SK-N-SH (cell line): ENCODE measurements at regions not wholly inside any gene's neighbourhood (a gene's known extent, or its start where the extent isn't known, plus 50 kb on each side); places are given as distances from the start of the nearest gene placed in this dataset.

Source experiments
- CTCF ChIA-PET: fragments of 300-600, 350-600 bp; formaldehyde crosslinking; extraction: SDS; loops from one replicate; lab custom pipeline; 2021; lab: Yijun Ruan, JAX
- POLR2A ChIA-PET: fragments of 350-600 bp; sonication (Branson Sonifier 250); formaldehyde crosslinking; extraction: SDS; loops from one replicate; lab custom pipeline; 2020; ENCODE audit warnings: antibody characterized with exemption, inconsistent platforms; lab: Yijun Ruan, JAX
- DNase-seq: peaks from one replicate; pipeline ENCODE4 v3.0.0; 2012
- H2AFZ ChIP-seq: fragments of 200-600 bp; sonication (generic); 2 replicates; pipeline ENCODE4 v1.8.1; 2016; ENCODE audit warnings: antibody characterized with exemption, mild to moderate bottlenecking, low read depth
- H3F3A ChIP-seq: fragments of 200-600 bp; sonication (generic); replicated peaks from 2 replicates; pipeline ENCODE3; 2016; ENCODE audit warnings: antibody characterized with exemption, mild to moderate bottlenecking; ENCODE audit not compliant: insufficient read depth
- H3K27ac ChIP-seq, 2 experiments: fragments of 200-500 bp in 1 of 2; fragments of 200-600 bp in 1 of 2; sonication (Bioruptor generic) in 1 of 2; sonication (generic), shearing (Covaris generic) in 1 of 2; 2 replicates each; pipeline versions ENCODE4 v1.5.1 to v1.6.1; 2014 to 2016; ENCODE audit warnings: low read depth in 2 of 2, inconsistent platforms in 1 of 2, low read length in 1 of 2, mild to moderate bottlenecking in 1 of 2, mixed read lengths in 1 of 2
- H3K27me3 ChIP-seq: fragments of 200-600 bp; sonication (generic), shearing (Covaris generic); 2 replicates; pipeline ENCODE4 v1.6.1; 2016; ENCODE audit warnings: mixed run types; ENCODE audit not compliant: insufficient read depth
- H3K36me3 ChIP-seq, 2 experiments: fragments of 200-500 bp in 1 of 2; fragments of 200-600 bp in 1 of 2; sonication (Bioruptor generic) in 1 of 2; sonication (generic) in 1 of 2; replicated peaks in 1 of 2; 2 replicates each; pipeline versions ENCODE3 to v1.5.1; 2014 to 2016; ENCODE audit warnings: low read length in 1 of 2, mild to moderate bottlenecking in 1 of 2; ENCODE audit not compliant: insufficient read depth in 2 of 2, control insufficient read depth in 1 of 2
- H3K4me1 ChIP-seq, 2 experiments: fragments of 200-500 bp in 1 of 2; fragments of 200-600 bp in 1 of 2; sonication (Bioruptor generic) in 1 of 2; sonication (generic), shearing (Covaris generic) in 1 of 2; 2 replicates each; pipeline versions ENCODE4 v1.5.1 to v1.6.1; 2014 to 2016; ENCODE audit warnings: low read depth in 1 of 2, low read length in 1 of 2, mixed run types in 1 of 2; ENCODE audit not compliant: insufficient read depth in 2 of 2, control insufficient read depth in 1 of 2
- H3K4me2 ChIP-seq: fragments of 200-600 bp; sonication (generic), shearing (Covaris generic); 2 replicates; pipeline ENCODE4 v1.6.1; 2017; ENCODE audit warnings: mixed run types
- H3K4me3 ChIP-seq, 2 experiments: fragments of 200-500 bp in 1 of 2; fragments of 200-600 bp in 1 of 2; sonication (Bioruptor generic) in 1 of 2; sonication (generic), shearing (Covaris generic) in 1 of 2; 2 replicates each; pipeline versions ENCODE4 v1.5.1 to v1.8.1; 2014 to 2016; ENCODE audit warnings: low read depth in 2 of 2, inconsistent platforms in 1 of 2, low read length in 1 of 2, mild to moderate bottlenecking in 1 of 2, mixed read lengths in 1 of 2, moderate library complexity in 1 of 2
- H3K79me2 ChIP-seq: fragments of 200-600 bp; sonication (generic); 2 replicates; pipeline ENCODE4 v1.8.1; 2017; ENCODE audit warnings: mild to moderate bottlenecking; ENCODE audit not compliant: insufficient read depth
- H3K9ac ChIP-seq: fragments of 200-600 bp; sonication (generic); 2 replicates; pipeline ENCODE4 v1.6.1; 2017; ENCODE audit warnings: mixed run types
- H3K9me2 ChIP-seq: fragments of 200-600 bp; sonication (generic); 2 replicates; pipeline ENCODE4 v1.6.1; 2017; ENCODE audit warnings: mixed run types
- H3K9me3 ChIP-seq: fragments of 200-600 bp; sonication (generic); 2 replicates; pipeline ENCODE4 v1.6.1; 2017; ENCODE audit warnings: mixed run types, mild to moderate bottlenecking, moderate library complexity
- H4K20me1 ChIP-seq: fragments of 200-600 bp; sonication (generic); 2 replicates; pipeline ENCODE4 v1.6.1; 2017; ENCODE audit warnings: mild to moderate bottlenecking, mixed run types; ENCODE audit not compliant: insufficient read depth
- CHD2 ChIP-seq: fragments of 150-350 bp; IDR thresholded peaks from 2 replicates; pipeline ENCODE4 v1.6.1; 2018; ENCODE audit warnings: low read length; ENCODE audit not compliant: partially characterized antibody
- FOSL2 ChIP-seq: IDR thresholded peaks from 2 replicates; pipeline ENCODE4 v1.4.0; 2012; ENCODE audit warnings: low read depth, mild to moderate bottlenecking, moderate library complexity, borderline replicate concordance
- FOXM1 ChIP-seq: IDR thresholded peaks from 2 replicates; pipeline ENCODE4 v1.4.0; 2012; ENCODE audit warnings: low read depth, mild to moderate bottlenecking
- JUND ChIP-seq: IDR thresholded peaks from 2 replicates; pipeline ENCODE4 v1.4.0; 2012
- NRF1 ChIP-seq: IDR thresholded peaks from 2 replicates; pipeline ENCODE4 v1.6.1; 2012; ENCODE audit warnings: low read depth, mild to moderate bottlenecking, low read length
- RXRA ChIP-seq: IDR thresholded peaks from 2 replicates; pipeline ENCODE4 v1.4.0; 2012; ENCODE audit warnings: low read depth, mild to moderate bottlenecking, borderline replicate concordance
- WGBS: methylation state at CpG from one replicate; pipeline ENCODE4 v1.1.6; 2017; ENCODE audit warnings: low lambda C conversion rate; 5-methylcytosine and 5-hydroxymethylcytosine counted together
- TF ChIP-seq, protein P1 (sequence below): fragments of 150-350 bp; IDR thresholded peaks from 2 replicates; pipeline ENCODE4 v1.6.1; 2017; ENCODE audit warnings: antibody characterized with exemption, low read length, low read depth, borderline replicate concordance
- TF ChIP-seq, protein P2 (sequence below): fragments of 200-600 bp; sonication (generic); IDR thresholded peaks from 2 replicates; pipeline ENCODE4 v1.6.1; 2017; ENCODE audit warnings: antibody characterized with exemption, mild to moderate bottlenecking, moderate library complexity

DNA sequence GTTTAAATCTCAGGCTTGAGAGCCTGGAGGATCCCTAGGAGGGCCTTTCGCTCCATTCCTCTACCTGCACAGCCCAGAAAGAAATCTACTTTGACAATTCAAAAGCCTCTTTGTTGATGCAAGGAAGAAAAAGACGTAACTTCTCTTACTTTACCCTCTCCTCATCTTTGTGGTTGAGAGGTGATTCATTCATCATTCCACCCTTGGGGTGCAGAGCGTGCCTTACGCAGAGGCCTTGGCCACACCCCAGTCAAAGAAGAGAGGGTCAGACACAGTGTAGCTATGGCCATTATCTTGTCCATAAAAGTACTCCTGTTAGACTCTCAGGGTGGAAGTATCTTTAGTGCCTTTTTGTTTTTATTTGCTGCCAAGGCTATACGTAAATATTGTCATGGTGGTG is 184.0 kb downstream of the IRS2 start:
- TF ChIP-seq, protein P1, sequence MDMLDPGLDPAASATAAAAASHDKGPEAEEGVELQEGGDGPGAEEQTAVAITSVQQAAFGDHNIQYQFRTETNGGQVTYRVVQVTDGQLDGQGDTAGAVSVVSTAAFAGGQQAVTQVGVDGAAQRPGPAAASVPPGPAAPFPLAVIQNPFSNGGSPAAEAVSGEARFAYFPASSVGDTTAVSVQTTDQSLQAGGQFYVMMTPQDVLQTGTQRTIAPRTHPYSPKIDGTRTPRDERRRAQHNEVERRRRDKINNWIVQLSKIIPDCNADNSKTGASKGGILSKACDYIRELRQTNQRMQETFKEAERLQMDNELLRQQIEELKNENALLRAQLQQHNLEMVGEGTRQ = no peak
- TF ChIP-seq JUND (no peak), CHD2 (no peak), FOSL2 (no peak)
- TF ChIP-seq, all 33 proteins: peak for 0
- Histone ChIP-seq H3K79me2 (no peaks in the 10 kb centered on the region), H3K4me2 (no peak overlapping the region), H3K4me3 (no peak overlapping the region), H4K20me1 (no peaks in the 10 kb centered on the region), H3K9me3 (no peaks in the 10 kb centered on the region), H3F3A (no peaks in the 10 kb centered on the region), H2AFZ (no peak overlapping the region), H3K27me3 (no peaks in the 10 kb centered on the region; the same call in 1 of the 2 replicates), H3K36me3 (no peaks in the 10 kb centered on the region), H3K9me2 (no peaks in the 10 kb centered on the region), H3K27ac (no peak overlapping the region), H3K9ac (no peak overlapping the region), H3K4me1 (peaks cover 0 to 7% of the 10 kb centered on the region in 2 experiments; a peak in 1 of 4 replicates)
- WGBS = 68% methylated on average over 5 of the region's 5 CpGs
- POLR2A ChIA-PET = no interaction called here
- CTCF ChIA-PET = no interaction called here
- no peak for DNase-seq

DNA sequence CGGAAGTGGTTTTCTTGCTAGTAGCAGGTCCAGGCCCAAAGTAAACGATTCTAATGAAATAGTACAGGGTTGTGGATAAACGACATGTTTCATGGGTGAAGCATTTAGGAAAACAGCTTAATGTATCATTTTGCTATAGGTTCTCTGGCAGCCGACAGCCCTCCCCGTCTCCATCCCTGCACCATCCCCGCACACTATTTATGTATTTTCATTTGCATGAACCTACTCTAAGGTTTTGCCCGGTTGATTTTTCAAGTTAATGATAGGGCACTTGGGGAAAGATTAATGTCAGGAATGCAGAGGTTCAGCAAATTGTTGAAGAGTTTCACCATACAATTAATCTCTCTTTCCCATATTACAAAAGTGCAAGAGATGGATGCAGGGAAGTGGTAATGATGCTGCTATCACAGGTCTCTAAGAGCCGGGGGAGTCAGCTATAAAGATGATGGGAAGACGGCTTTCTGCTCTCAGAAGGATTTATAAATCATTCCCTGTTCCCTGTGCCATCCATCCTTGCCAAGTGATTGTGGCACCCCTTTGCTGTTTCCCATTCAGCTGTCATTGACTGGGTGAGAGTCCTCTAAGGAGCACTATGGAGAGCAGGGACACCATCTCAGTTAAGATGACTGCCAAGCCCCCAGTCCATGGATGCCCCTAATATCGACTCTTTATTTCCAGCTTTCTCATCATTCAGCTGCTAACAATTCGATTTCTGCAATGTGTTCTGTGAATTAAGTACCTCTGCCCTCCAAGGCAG is 186.3 kb downstream of the IRS2 start:
- Histone ChIP-seq H3K27ac (no peak overlapping the region), H3K4me3 (no peak overlapping the region), H3K9me2 (no peaks in the 10 kb centered on the region), H3K9ac (no peak overlapping the region), H3F3A (no peaks in the 10 kb centered on the region), H3K4me2 (no peak overlapping the region), H2AFZ (no peak overlapping the region), H3K4me1 (peaks cover 0 to 5% of the 10 kb centered on the region in 2 experiments; a peak in 1 of 4 replicates), H3K36me3 (no peaks in the 10 kb centered on the region), H3K79me2 (no peaks in the 10 kb centered on the region), H3K9me3 (no peaks in the 10 kb centered on the region), H4K20me1 (no peaks in the 10 kb centered on the region), H3K27me3 (no peaks in the 10 kb centered on the region; the same call in 1 of the 2 replicates)
- CTCF ChIA-PET = interaction anchor here (0.9 kb wide), 1 partner anchor 191 kb away, joined by 3 read pairs; no protein-coding TSS in a partner anchor
- TF ChIP-seq, protein P2, sequence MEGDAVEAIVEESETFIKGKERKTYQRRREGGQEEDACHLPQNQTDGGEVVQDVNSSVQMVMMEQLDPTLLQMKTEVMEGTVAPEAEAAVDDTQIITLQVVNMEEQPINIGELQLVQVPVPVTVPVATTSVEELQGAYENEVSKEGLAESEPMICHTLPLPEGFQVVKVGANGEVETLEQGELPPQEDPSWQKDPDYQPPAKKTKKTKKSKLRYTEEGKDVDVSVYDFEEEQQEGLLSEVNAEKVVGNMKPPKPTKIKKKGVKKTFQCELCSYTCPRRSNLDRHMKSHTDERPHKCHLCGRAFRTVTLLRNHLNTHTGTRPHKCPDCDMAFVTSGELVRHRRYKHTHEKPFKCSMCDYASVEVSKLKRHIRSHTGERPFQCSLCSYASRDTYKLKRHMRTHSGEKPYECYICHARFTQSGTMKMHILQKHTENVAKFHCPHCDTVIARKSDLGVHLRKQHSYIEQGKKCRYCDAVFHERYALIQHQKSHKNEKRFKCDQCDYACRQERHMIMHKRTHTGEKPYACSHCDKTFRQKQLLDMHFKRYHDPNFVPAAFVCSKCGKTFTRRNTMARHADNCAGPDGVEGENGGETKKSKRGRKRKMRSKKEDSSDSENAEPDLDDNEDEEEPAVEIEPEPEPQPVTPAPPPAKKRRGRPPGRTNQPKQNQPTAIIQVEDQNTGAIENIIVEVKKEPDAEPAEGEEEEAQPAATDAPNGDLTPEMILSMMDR = no peak
- TF ChIP-seq RXRA = no peak
- no peak for TF ChIP-seq FOSL2
- no peak for TF ChIP-seq FOXM1
- TF ChIP-seq NRF1 = no peak
- WGBS = 75% methylated on average over 11 of the region's 11 CpGs
- DNase-seq = no peak
- POLR2A ChIA-PET = no interaction called here
